ENCODE measurements at regions not wholly inside any gene's neighbourhood (a gene's known extent, or its start where the extent isn't known, plus 50 kb on each side); places are given as distances from the start of the nearest gene placed in this dataset.

GRCh38 chr11:96815236-96815635 is 425.4 kb downstream of the JRKL start:
- TF ChIP-seq MAX (IDR thresholded peaks at IDR 0.05; ENCODE audit: low read depth, low read length) (no peak), CTCF (IDR thresholded peaks at IDR 0.05 in 2 of 3, conservative IDR thresholded peaks at IDR 0.05 in 1 of 3; ENCODE audit: control insufficient read depth in 2 of 3, extremely low read depth in 1 of 3, insufficient read depth in 1 of 3, low read depth in 3 of 3, low read length in 3 of 3) (no peak), ZBTB4 (CRISPR knock-in tag; IDR thresholded peaks at IDR 0.05) (no peak), JUNB (IDR thresholded peaks at IDR 0.05) (no peak), EZH2 (IDR thresholded peaks at IDR 0.05; ENCODE audit: borderline replicate concordance, control insufficient read depth, low read depth, low read length) (no peak)

All from GM12878 (cell line).